D341Med (cell line): ENCODE measurements at regions not wholly inside any gene's neighbourhood (a gene's known extent, or its start where the extent isn't known, plus 50 kb on each side); places are given as distances from the start of the nearest gene placed in this dataset.

ENCODE experiments used
- DNase-seq: peaks from one replicate; pipeline ENCODE4 v3.0.0; 2012; ENCODE audit warnings: low spot score

- no peak for DNase-seq
Observed at GRCh38 chr2:139162456-139162855, 382.3 kb upstream of the NXPH2 start.

GRCh38 chr2:139160836-139161235, 380.6 kb upstream of the NXPH2 start:
- peak; percentile 33 for DNase-seq

- DNase-seq: no peak
Observed at GRCh38 chr2:139159177-139159576, 379.0 kb upstream of the NXPH2 start.

GRCh38 chr2:139156730-139157129, 376.5 kb upstream of the NXPH2 start:
- DNase-seq: no peak

- no peak for DNase-seq
Observed at GRCh38 chr2:139155991-139156390, 375.8 kb upstream of the NXPH2 start.

GRCh38 chr2:139142252-139142880, 362.2 kb upstream of the NXPH2 start:
- DNase-seq: no peak

GRCh38 chr2:139124271-139124670, 344.1 kb upstream of the NXPH2 start:
- DNase-seq: no peak

GRCh38 chr2:139123795-139124194, 343.6 kb upstream of the NXPH2 start:
- no peak for DNase-seq

- DNase-seq: no peak
Observed at GRCh38 chr2:139122711-139123158, 342.5 kb upstream of the NXPH2 start.

- no peak for DNase-seq
Observed at GRCh38 chr2:139099721-139100120, 319.5 kb upstream of the NXPH2 start.

GRCh38 chr2:139098961-139099360, 318.8 kb upstream of the NXPH2 start:
- DNase-seq: no peak

- DNase-seq: no peak
Observed at GRCh38 chr2:139083121-139083520, 302.9 kb upstream of the NXPH2 start.

GRCh38 chr2:139080244-139080643, 300.1 kb upstream of the NXPH2 start:
- no peak for DNase-seq

GRCh38 chr2:139079311-139079710, 299.1 kb upstream of the NXPH2 start:
- DNase-seq: no peak

- DNase-seq: no peak
Observed at GRCh38 chr2:139078376-139078775, 298.2 kb upstream of the NXPH2 start.

GRCh38 chr2:139077099-139077737, 297.0 kb upstream of the NXPH2 start:
- no peak for DNase-seq

- no peak for DNase-seq
Observed at GRCh38 chr2:139067874-139068273, 287.7 kb upstream of the NXPH2 start.

- DNase-seq: no peak
Observed at GRCh38 chr2:139067072-139067471, 286.9 kb upstream of the NXPH2 start.

- no peak for DNase-seq
Observed at GRCh38 chr2:139064159-139064558, 284.0 kb upstream of the NXPH2 start.

GRCh38 chr2:139059617-139060016, 279.4 kb upstream of the NXPH2 start:
- DNase-seq: no peak

- DNase-seq: no peak
Observed at GRCh38 chr2:139055202-139055601, 275.0 kb upstream of the NXPH2 start.

- DNase-seq: no peak
Observed at GRCh38 chr2:139048017-139048416, 267.8 kb upstream of the NXPH2 start.

GRCh38 chr2:139045524-139045923, 265.3 kb upstream of the NXPH2 start:
- DNase-seq: no peak

GRCh38 chr2:139034064-139034463, 253.9 kb upstream of the NXPH2 start:
- DNase-seq: no peak
